Large intestine (tissue), 3 donors: ENCODE measurements at regions not wholly inside any gene's neighbourhood (a gene's known extent, or its start where the extent isn't known, plus 50 kb on each side); places are given as distances from the start of the nearest gene placed in this dataset.

ENCODE experiments used
- DNase-seq, 2 donors: peaks; one replicate each; pipeline versions ENCODE4 v3.0.0 to v3.0.0-alpha.2; 2013
- H3K27ac ChIP-seq: one replicate; pipeline ENCODE4 v1.5.1; 2013; ENCODE audit warnings: low read length
- H3K27me3 ChIP-seq: 2 replicates; pipeline ENCODE4 v1.6.1; 2013; ENCODE audit warnings: low read length; ENCODE audit not compliant: control insufficient read depth, insufficient read depth
- H3K36me3 ChIP-seq: 2 replicates; pipeline ENCODE4 v1.6.1; 2013; ENCODE audit warnings: low read length; ENCODE audit not compliant: control insufficient read depth, insufficient read depth
- H3K4me1 ChIP-seq: one replicate; pipeline ENCODE4 v1.6.1; 2013; ENCODE audit warnings: low read length; ENCODE audit not compliant: control insufficient read depth, insufficient read depth
- H3K4me3 ChIP-seq: one replicate; pipeline ENCODE4 v1.5.1; 2013; ENCODE audit warnings: low read length
- H3K9me3 ChIP-seq: one replicate; pipeline ENCODE4 v1.6.1; 2013; ENCODE audit warnings: mild to moderate bottlenecking, low read depth, low read length, moderate library complexity; ENCODE audit not compliant: control insufficient read depth
- WGBS: methylation state at CpG from one replicate; pipeline ENCODE4 v1.1.5; 2013; ENCODE audit warnings: low lambda C conversion rate; ENCODE audit not compliant: insufficient coverage; 5-methylcytosine and 5-hydroxymethylcytosine counted together

- no peak overlapping the region for H3K4me3 ChIP-seq
- H3K9me3 ChIP-seq = no peaks in the 10 kb centered on the region
- H3K27ac ChIP-seq = no peak overlapping the region
- no peaks in the 10 kb centered on the region for H3K36me3 ChIP-seq
- H3K4me1 ChIP-seq = no peaks in the 10 kb centered on the region
- no peaks in the 10 kb centered on the region for H3K27me3 ChIP-seq
- DNase-seq = no peak
Observed at GRCh38 chr10:105605918-105606317, 964.8 kb downstream of the SORCS3 start.

GRCh38 chr10:105605104-105605503 is 964.0 kb downstream of the SORCS3 start:
- no peaks in the 10 kb centered on the region for H3K27me3 ChIP-seq
- DNase-seq = no peak
- H3K9me3 ChIP-seq = no peaks in the 10 kb centered on the region
- no peaks in the 10 kb centered on the region for H3K36me3 ChIP-seq
- no CpG with 5 or more reads among the region's 3 CpGs for WGBS
- H3K4me3 ChIP-seq = no peak overlapping the region
- no peaks in the 10 kb centered on the region for H3K4me1 ChIP-seq
- H3K27ac ChIP-seq = no peak overlapping the region

DNA sequence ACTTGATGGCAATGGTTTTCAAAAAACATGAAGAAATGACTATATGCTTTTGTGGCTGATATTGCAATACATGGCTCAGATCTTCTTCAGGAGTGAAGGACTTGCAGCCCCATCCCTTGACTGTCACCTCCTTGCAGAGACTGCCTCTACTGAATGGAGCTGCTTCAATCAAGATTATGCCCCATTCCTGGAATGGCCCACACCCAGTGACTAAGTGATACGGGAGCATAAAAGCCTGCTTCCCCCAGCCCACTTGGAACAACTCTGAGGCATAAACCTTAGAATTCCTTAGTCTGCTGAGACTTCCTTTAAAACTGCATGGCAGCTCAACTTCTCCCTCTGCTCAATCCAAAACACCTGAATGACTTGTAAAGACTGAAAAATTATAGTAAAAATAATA is 957.1 kb downstream of the SORCS3 start:
- Histone ChIP-seq H3K4me1 (no peaks in the 10 kb centered on the region), H3K27ac (no peak overlapping the region), H3K36me3 (no peaks in the 10 kb centered on the region), H3K27me3 (no peaks in the 10 kb centered on the region), H3K4me3 (no peak overlapping the region), H3K9me3 (no peaks in the 10 kb centered on the region)
- DNase-seq = no peak
- WGBS = no CpG with 5 or more reads among the region's 1 CpG

DNA sequence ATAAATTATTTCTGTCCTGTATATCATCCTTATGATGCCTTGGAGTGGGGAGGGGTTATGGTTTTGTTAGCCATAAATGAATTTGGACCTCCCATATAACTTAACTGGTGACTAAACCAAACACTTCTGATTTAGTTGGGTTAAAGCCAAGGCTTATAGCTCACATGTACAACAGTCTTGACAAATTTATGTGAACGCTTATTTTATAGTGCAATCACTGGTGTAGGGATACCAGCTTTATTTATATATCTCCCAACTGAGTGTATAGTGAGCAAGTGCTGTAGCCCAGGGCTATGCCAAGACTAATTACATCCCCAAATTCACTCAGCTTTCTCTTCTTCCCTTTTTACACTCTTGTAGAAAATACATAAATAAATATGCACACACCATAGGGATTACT is 956.2 kb downstream of the SORCS3 start:
- WGBS = no CpG with 5 or more reads among the region's 1 CpG
- H3K27me3 ChIP-seq = no peaks in the 10 kb centered on the region
- H3K27ac ChIP-seq = no peak overlapping the region
- H3K4me1 ChIP-seq = no peaks in the 10 kb centered on the region
- DNase-seq = no peak
- no peak overlapping the region for H3K4me3 ChIP-seq
- no peaks in the 10 kb centered on the region for H3K36me3 ChIP-seq
- H3K9me3 ChIP-seq = no peaks in the 10 kb centered on the region

DNA sequence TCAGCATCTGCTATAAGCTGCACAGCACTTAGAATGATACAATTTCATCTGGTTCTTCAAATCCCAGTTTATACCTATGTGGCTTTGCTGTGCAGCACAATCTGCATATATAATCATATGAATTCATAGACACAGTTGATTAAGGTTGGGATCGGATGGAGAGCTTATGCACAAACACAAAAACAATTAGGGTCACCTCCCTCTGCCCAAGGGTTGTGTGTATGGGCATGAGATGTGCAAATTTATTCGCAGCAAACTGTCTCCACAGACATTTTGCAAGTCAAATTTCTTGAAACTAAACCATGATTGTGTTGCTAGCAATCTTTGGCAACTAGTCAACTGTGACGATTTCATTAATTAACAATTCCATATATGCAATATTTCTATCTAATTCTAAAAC is 955.7 kb downstream of the SORCS3 start:
- H3K9me3 ChIP-seq = no peaks in the 10 kb centered on the region
- no peaks in the 10 kb centered on the region for H3K27me3 ChIP-seq
- no peaks in the 10 kb centered on the region for H3K36me3 ChIP-seq
- no peak for DNase-seq
- no peak overlapping the region for H3K4me3 ChIP-seq
- no CpG with 5 or more reads among the region's 3 CpGs for WGBS
- no peak overlapping the region for H3K27ac ChIP-seq
- H3K4me1 ChIP-seq = no peaks in the 10 kb centered on the region

DNA sequence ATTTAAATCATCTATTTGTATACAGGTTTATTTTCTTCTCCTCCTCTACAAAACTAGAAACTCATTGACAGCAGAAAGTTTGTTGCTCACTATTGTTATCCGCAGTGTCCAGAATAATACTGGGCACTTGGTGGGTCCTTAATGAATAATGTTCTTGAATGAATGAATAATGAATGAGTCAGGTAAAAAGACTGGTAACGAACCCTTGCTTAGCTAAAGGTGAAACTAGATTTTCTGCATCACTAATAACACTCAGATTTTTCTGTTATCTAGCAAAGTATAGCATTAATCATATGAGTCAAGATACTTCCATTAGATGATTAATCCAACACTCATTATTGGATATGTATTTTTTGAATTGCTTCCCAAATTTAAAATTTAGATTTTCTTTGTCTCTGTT is 953.2 kb downstream of the SORCS3 start:
- WGBS = 40% methylated on average over 1 of the region's 2 CpGs
- Histone ChIP-seq H3K4me1 (no peaks in the 10 kb centered on the region), H3K36me3 (no peaks in the 10 kb centered on the region), H3K27me3 (no peaks in the 10 kb centered on the region), H3K9me3 (no peaks in the 10 kb centered on the region), H3K27ac (no peak overlapping the region), H3K4me3 (no peak overlapping the region)
- DNase-seq = no peak

GRCh38 chr10:105592468-105592867 is 951.4 kb downstream of the SORCS3 start:
- no peaks in the 10 kb centered on the region for H3K4me1 ChIP-seq
- H3K9me3 ChIP-seq = no peaks in the 10 kb centered on the region
- WGBS = 83% methylated on average over 1 of the region's 1 CpG
- no peaks in the 10 kb centered on the region for H3K36me3 ChIP-seq
- no peak overlapping the region for H3K4me3 ChIP-seq
- no peak overlapping the region for H3K27ac ChIP-seq
- no peak for DNase-seq
- H3K27me3 ChIP-seq = no peaks in the 10 kb centered on the region

DNA sequence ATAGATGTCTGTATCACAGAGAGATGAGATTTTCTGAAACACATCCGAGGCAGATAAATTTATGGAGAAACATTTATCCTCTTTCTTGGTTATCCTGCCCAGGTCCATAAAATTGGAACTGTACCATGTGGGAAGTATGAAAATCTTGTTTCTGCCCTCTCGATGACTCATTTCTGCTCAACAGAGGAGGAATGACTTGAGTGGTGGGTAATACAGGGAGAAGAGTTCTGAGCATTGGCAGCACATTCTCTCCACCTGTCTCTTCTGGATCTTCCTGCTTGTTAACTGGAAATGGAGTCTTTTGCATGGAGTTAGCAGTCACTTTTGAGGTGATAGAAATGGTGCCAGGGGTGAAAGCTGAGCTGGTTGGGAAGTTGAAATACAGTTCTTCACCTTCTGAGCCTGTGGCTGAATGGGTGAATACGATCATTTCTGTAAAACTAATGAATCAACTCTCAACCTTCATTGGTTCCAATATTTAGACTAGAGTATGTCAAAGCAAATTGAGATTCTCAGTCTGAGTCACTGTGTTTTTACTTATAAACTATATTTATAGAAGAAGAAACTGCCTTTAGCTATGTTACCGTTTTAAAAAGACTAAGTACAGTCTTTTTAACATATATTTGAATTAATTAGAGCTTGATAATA is 945.5 kb downstream of the SORCS3 start:
- no peak overlapping the region for H3K27ac ChIP-seq
- DNase-seq = no peak
- H3K4me3 ChIP-seq = no peak overlapping the region
- no peaks in the 10 kb centered on the region for H3K4me1 ChIP-seq
- H3K36me3 ChIP-seq = no peaks in the 10 kb centered on the region
- H3K27me3 ChIP-seq = no peaks in the 10 kb centered on the region
- no peaks in the 10 kb centered on the region for H3K9me3 ChIP-seq
- 100% methylated on average over 1 of the region's 4 CpGs for WGBS

GRCh38 chr10:105585753-105586152 is 944.7 kb downstream of the SORCS3 start:
- Histone ChIP-seq H3K4me1 (no peaks in the 10 kb centered on the region), H3K36me3 (no peaks in the 10 kb centered on the region), H3K4me3 (no peak overlapping the region), H3K9me3 (no peaks in the 10 kb centered on the region), H3K27ac (no peak overlapping the region), H3K27me3 (no peaks in the 10 kb centered on the region)
- no peak for DNase-seq
- WGBS = 33% methylated on average over 2 of the region's 5 CpGs

DNA sequence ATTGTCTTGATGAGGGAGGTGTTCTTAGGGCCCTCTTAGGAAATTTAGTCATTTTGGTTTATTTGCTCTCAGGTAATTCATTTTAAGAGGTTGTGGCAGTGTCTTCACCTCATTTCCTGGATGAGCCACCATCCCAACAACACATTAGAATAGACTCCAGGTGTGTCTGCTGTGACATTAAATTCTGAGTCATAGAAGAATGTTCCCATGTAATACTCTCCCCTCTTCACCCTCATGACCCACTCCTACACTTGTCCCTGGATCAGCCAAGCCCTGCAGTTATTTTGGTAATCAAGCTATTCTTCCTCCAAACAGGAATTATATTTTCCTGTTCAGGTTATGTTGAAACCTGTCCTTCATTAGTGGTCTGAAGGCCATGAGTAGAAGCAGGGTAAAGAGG is 944.1 kb downstream of the SORCS3 start:
- no peaks in the 10 kb centered on the region for H3K36me3 ChIP-seq
- no peak for DNase-seq
- H3K4me1 ChIP-seq = no peaks in the 10 kb centered on the region
- H3K27ac ChIP-seq = no peak overlapping the region
- no peak overlapping the region for H3K4me3 ChIP-seq
- no peaks in the 10 kb centered on the region for H3K27me3 ChIP-seq
- H3K9me3 ChIP-seq = no peaks in the 10 kb centered on the region

- no CpG with 5 or more reads among the region's 5 CpGs for WGBS
- H3K36me3 ChIP-seq = no peaks in the 10 kb centered on the region
Observed at GRCh38 chr10:105579112-105579511, 938.0 kb downstream of the SORCS3 start.

More at GRCh38 chr10:105579112-105579511, 938.0 kb downstream of the SORCS3 start:
- H3K4me3 ChIP-seq = no peak overlapping the region
- DNase-seq = no peak
- H3K27ac ChIP-seq = no peak overlapping the region
- no peaks in the 10 kb centered on the region for H3K9me3 ChIP-seq
- no peaks in the 10 kb centered on the region for H3K27me3 ChIP-seq
- no peaks in the 10 kb centered on the region for H3K4me1 ChIP-seq
